ENCODE measurements at regions not wholly inside any gene's neighbourhood (a gene's known extent, or its start where the extent isn't known, plus 50 kb on each side); places are given as distances from the start of the nearest gene placed in this dataset.

GRCh38 chr13:67314405-67314804 is 84.3 kb upstream of the PCDH9 start:
- TF ChIP-seq CTCF (IDR thresholded peaks at IDR 0.05) (no peak), GATA2 (CRISPR knock-in tag; IDR thresholded peaks at IDR 0.05) (no peak), EP300 (IDR thresholded peaks at IDR 0.05; ENCODE audit: borderline replicate concordance in 1 of 2, low read depth in 1 of 2, low read length in 1 of 2) (no peak), POLR2AphosphoS5 (IDR thresholded peaks at IDR 0.05; ENCODE audit: low read depth, low read length) (no peak), USF2 (IDR thresholded peaks at IDR 0.05; ENCODE audit: borderline replicate concordance, low read depth, low read length) (no peak), RCOR1 (IDR thresholded peaks at IDR 0.05; ENCODE audit: low read length) (no peak), RAD21 (IDR thresholded peaks at IDR 0.05; ENCODE audit: low read length) (no peak), MAX (IDR thresholded peaks at IDR 0.05; ENCODE audit: low read depth) (no peak), IRF3 (IDR thresholded peaks at IDR 0.05; ENCODE audit: low read depth, low read length) (no peak), MXI1 (IDR thresholded peaks at IDR 0.05; ENCODE audit: low read depth, low read length) (no peak), EZH2phosphoT487 (IDR thresholded peaks at IDR 0.05; ENCODE audit: borderline replicate concordance, low read depth) (no peak), FOXJ3 (CRISPR knock-in tag; IDR thresholded peaks at IDR 0.05) (no peak)

Data from SK-N-SH (cell line).